ENCODE measurements at regions not wholly inside any gene's neighbourhood (a gene's known extent, or its start where the extent isn't known, plus 50 kb on each side); places are given as distances from the start of the nearest gene placed in this dataset. TPM values are rescaled to one million over a fixed set of nuclear protein-coding genes. Genes with fewer than 3 reads are reported as not detected.

GRCh38 chrX:150312931-150313330, 50.2 kb upstream of the MAMLD1 start:
- H3K4me1 Mint-ChIP-seq (ENCODE audit: low read depth) = no peaks in the 10 kb centered on the region
- intact Hi-C loops (cut with micrococcal nuclease) = no loop called here
- CTCF ChIA-PET = no interaction called here
- no peaks in the 10 kb centered on the region for H3K27me3 Mint-ChIP-seq (ENCODE audit: low read depth)
- DNase-seq = no peak
- H3K36me3 Mint-ChIP-seq (ENCODE audit: low read depth) = no peaks in the 10 kb centered on the region
- H3K4me3 Mint-ChIP-seq = no peak overlapping the region
- H3K9me3 Mint-ChIP-seq = no peaks in the 10 kb centered on the region
- H3K27ac Mint-ChIP-seq = no peak overlapping the region

Small RNAs in the stretch of these regions (microRNA-seq; reads per million reads assigned to microRNA genes)
- gene MIR2114 (ENCODE audit: borderline microRNAs expressed, borderline replicate concordance) = not detected
